ENCODE measurements at regions not wholly inside any gene's neighbourhood (a gene's known extent, or its start where the extent isn't known, plus 50 kb on each side); places are given as distances from the start of the nearest gene placed in this dataset.
"Not testable (repeated sequence)": the region's sequence is repeated elsewhere in the genome, so short reads cannot be mapped to it uniquely, and the experiment has no call there.

GRCh38 chr16:29188806-29189205, 204.0 kb downstream of the LAT start:
- intact Hi-C loops (cut with DNase I); ATAC-seq: not testable (repeated sequence)

DNA sequence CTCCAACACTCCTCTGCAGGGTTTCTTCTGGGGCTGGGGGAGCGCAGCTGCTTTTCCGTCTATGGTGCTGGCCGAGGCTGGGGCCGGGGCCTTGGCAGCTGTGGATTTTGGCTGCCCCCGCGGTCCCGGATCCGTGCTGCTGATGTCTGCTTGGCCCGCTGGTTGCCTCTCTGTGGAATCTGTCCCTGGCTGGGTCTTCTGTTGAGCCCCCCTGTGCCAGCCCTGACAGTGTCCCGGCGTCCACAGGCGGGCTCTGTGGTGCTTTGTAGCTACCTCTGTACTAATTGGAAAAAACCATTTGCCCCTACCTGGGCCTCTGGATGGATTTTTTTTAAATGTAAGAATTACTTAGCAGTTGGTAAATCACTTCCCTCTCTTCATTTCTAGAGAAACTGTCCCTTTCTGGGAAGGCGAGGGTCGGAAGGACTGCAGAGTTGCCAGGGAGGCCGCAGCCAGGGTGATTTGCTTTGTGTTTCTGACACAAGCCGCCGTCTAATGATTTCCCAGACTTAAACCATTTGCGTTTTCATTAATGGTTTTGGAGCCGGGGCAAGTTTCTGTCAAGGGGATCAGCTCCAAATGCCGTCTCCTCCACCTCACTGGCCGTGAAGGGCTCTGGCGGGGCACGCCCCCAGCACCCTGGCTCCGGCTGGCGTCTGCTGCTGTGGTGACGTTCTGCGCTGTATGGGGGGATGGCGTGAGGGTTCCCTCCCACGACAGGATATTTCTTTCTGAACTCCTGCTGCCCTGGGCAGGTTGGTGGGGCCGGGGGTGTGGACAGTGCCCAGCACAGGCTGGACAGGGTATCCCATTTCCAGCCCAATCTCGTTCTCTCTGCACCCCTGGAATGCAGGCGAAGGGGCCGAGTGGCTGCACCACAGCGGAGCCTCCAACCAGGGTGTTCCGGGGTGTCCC, 201.7 kb downstream of the LAT start:
- ATAC-seq; DNase-seq (ENCODE audit: low spot score); intact Hi-C loops (cut with DNase I): not testable (repeated sequence)

More at GRCh38 chr16:29188806-29189205, 204.0 kb downstream of the LAT start:
- not testable (repeated sequence) for DNase-seq (ENCODE audit: low spot score)

DNA sequence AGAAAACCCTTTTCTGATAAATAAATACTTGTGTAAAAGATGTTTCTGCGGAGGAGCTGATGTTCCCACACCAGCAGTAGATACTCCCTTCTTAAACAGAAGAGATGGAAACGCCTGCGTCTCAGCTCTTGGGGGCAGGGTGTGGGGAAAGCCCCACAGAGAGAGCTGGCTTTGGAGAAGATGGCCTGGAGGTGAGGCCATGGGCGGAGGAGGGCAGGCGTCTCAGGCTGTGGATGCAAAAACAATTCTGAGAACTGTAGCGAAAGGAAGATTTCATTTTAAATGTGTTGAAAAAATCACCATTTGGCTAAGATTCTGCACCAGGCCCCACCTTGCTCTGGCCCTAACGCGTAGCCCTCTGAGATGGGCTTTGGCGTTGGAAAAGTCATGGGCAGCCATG, 201.0 kb downstream of the LAT start:
- DNase-seq (ENCODE audit: low spot score); intact Hi-C loops (cut with DNase I); ATAC-seq: not testable (repeated sequence)

DNA sequence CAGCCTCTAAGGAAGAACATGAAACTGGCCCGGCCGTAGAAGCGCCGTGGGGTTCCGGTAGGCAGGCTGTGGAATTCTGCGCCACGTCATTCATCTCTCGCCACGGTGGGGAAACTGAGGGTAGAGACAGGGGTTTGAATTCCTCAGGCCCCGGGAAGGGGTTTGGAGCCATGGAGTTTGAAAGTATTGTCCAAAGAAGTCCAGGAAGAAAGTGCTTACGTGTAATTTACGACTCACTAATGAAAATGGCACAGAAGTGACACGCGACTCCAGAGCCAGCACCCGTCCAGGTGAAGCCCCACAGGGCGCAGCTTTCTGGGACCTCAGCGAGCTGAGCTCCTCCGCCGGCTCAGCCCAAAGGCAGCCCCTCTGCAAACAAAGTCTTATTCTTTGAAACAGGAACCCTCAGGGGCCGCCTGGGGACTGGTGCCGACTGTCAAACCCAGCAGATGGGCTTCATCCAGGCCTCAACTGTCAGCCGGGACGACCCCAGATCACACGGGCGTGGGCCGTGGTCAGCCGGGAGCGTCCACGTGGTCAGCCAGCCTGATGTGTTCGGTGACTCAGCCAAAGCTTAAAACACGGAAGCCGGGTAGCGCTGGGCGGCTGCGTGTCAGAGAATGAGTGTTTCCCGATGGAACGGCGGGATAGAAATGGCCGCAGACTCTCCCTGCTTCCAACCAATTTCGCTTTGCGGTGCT, 200.0 kb downstream of the LAT start:
- DNase-seq (ENCODE audit: low spot score) (peak; percentile 86), ATAC-seq (peak; percentile 92)
- intact Hi-C loops (cut with DNase I): not testable (repeated sequence)

DNA sequence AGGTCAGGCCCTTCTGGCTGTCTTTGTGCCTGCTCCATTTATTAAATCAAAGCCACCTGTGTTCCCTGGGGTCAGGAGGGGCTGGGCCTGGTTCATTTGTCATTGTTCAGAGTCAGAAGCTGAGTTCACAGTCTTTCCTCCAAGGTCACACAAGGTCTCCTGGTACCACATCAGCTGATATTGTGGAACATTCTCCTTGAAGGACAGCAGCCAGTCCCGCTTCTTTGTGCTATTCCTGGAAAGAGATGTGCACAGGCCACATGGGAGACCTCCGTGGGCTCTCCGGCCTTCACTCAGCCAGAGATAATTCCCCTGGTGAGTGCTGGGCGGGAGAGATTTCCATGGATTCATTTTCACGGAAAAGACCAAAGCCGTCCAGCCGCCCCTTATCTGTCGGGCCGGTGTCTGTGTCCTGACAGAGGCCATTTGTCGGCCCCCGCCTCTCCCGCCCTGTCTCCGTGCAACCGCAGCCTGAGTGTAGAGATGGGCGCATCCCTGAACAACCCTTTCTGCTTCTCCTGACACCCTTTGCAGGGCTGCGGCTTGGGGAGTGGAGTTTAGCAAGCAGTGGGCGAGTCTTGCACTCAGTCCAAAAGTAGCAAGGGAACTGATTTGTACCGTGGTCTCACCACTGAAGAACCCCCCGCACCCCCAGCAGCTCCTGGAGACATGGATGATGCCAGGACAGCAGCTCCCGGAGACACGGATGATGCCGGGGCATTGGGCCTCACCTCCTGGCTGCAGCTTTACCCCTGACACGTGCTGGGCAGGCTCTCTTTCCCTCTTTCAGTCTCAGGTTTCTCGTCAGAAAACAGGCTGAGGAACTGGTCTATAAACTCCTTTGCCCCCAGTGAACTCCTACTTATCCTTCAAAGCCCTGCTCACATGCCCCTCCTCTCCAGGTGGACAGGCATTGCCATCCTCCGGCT, 198.4 kb downstream of the LAT start:
- intact Hi-C loops (cut with DNase I); ATAC-seq: not testable (repeated sequence)
- DNase-seq (ENCODE audit: low spot score): peak; percentile 55

DNA sequence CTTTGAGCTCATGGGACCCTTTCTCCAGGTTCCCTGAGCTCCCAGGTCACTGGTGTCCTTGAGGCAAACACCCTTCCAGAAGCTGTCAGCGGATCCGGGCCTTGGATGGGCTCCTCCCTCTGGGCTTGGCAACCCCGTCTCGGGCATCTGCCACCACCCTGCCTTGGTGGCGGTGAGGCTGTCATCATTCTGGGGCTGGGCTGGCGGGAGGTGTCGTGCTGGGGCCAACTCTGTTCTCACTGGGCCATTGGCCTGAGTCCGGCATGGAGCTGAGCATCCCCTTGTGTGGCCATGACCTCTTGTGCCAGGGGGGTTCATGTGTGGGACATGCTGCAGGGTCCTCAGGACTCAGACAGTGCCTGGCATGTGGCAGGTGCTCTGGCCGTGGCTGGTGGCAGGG, 197.6 kb downstream of the LAT start:
- ATAC-seq (no peak), DNase-seq (ENCODE audit: low spot score) (peak; percentile 56)
- intact Hi-C loops (cut with DNase I): no loop called here

- ATAC-seq; intact Hi-C loops (cut with DNase I): not testable (repeated sequence)
- peak; percentile 61 for DNase-seq (ENCODE audit: low spot score)
These were observed 197.1 kb downstream of the LAT start for GRCh38 chr16:29181921-29182411.

DNA sequence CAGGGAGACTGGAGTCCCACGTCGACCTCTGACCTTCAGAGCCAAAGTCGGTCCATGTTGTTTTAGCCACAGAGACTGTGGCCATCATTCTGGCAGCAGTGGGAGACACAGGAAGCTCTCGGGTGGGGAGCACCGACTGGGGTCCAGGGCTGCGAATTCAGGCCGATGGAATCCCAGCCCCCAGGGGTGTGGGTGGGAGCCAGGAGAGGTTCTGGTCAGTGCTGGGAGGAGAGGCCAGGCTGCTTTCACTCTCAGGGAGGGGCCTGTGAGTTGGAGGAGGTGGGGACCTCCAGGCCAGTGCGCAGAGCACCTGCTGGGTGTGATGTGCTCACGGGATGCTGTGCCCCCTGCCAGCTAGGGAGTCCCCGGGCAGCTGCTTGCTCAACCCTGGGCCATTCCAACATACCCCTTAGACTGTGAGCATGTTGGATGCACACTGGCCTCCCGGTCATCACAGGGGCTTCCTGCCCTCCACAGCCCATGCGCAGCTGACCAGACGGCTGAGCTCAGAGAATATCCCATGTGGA, 196.5 kb downstream of the LAT start:
- intact Hi-C loops (cut with DNase I); ATAC-seq: not testable (repeated sequence)
- peak; percentile 41 for DNase-seq (ENCODE audit: low spot score)

- not testable (repeated sequence) for ATAC-seq; DNase-seq (ENCODE audit: low spot score)
These were observed 195.4 kb downstream of the LAT start for GRCh38 chr16:29180206-29180600.

GRCh38 chr16:29179401-29180205, 194.8 kb downstream of the LAT start:
- peak; percentile 2 for ATAC-seq
- intact Hi-C loops (cut with DNase I); DNase-seq (ENCODE audit: low spot score): not testable (repeated sequence)

More at GRCh38 chr16:29180206-29180600, 195.4 kb downstream of the LAT start:
- intact Hi-C loops (cut with DNase I): not testable (repeated sequence)

GRCh38 chr16:29177888-29178726, 193.3 kb downstream of the LAT start:
- intact Hi-C loops (cut with DNase I); DNase-seq (ENCODE audit: low spot score): not testable (repeated sequence)
- peak; percentile 68 for ATAC-seq

- not testable (repeated sequence) for DNase-seq (ENCODE audit: low spot score)
- peak; percentile 28 for ATAC-seq
These were observed 192.5 kb downstream of the LAT start for GRCh38 chr16:29177203-29177887.

GRCh38 chr16:29176822-29177202, 192.0 kb downstream of the LAT start:
- DNase-seq (ENCODE audit: low spot score); ATAC-seq; intact Hi-C loops (cut with DNase I): not testable (repeated sequence)

More at GRCh38 chr16:29177203-29177887, 192.5 kb downstream of the LAT start:
- intact Hi-C loops (cut with DNase I): not testable (repeated sequence)

DNA sequence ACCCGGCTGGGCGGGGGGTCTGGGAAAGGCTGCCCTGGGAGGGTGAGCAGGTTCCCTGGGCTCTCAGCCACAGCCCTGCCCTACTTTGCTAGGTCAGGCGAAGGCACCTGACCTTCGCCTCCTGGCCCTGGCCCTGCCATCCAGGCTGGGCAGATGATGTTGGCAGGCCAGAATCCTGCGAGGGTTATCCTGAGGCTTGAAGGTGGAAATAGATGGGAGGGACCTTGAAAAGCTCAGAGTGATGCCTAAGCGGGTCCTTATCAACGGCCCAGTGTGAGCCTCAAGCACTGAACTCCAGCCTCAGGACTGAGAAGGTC, 191.3 kb downstream of the LAT start:
- intact Hi-C loops (cut with DNase I); DNase-seq (ENCODE audit: low spot score); ATAC-seq: not testable (repeated sequence)

DNA sequence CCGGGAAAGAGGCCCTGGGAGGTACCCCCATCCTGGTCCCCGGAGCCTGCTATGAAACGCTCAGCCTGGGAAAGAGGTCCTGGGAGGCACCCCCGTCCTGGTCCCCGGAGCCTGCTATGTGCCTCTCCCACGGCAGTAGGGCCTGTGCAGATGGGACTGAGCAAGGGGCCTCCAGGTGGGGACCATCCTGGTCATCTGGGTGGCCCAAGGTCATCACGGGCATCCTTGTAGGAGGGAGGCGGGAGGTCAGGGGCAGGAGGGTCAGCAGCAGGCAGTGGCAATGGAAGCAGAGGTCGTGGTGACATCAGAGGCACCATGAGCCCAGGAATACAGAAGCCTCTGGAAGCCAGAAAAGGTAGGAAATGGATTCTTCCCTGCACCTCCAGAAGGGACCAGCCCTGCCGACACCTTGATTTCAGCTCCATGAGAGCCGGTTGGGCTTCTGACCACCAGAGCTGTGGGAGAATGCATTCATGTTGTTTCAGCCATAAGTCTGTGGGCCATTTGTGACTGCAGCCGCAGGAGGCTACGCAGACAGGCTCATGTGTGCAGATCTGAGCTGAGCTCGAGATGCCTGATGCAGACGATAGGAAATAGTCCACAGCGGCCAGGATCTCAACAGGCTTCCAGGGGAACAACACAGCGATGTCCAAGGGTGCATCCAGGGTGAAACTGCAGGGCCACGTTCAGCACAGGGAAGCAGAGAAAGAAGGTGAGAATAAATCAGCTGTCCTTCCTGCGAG, 190.7 kb downstream of the LAT start:
- ATAC-seq; intact Hi-C loops (cut with DNase I); DNase-seq (ENCODE audit: low spot score): not testable (repeated sequence)

Measured in sciatic nerve (tissue), 2 donors.